ENCODE measurements at regions not wholly inside any gene's neighbourhood (a gene's known extent, or its start where the extent isn't known, plus 50 kb on each side); places are given as distances from the start of the nearest gene placed in this dataset.

- POLR2A ChIA-PET, result no interaction called here
- H3K27ac Mint-ChIP-seq, result no peak overlapping the region
- H3K36me3 Mint-ChIP-seq, result no peaks in the 10 kb centered on the region
- no peaks in the 10 kb centered on the region for H3K4me1 Mint-ChIP-seq
- no peak overlapping the region for H3K4me3 Mint-ChIP-seq
- Histone ChIP-seq H3K4me3 (ENCODE audit: low read length) (no peak overlapping the region), H3K4me1 (ENCODE audit: insufficient read depth, low read length) (no peaks in the 10 kb centered on the region), H3K27me3 (ENCODE audit: insufficient read depth, low read length, poor library complexity, severe bottlenecking) (no peaks in the 10 kb centered on the region), H3K36me3 (ENCODE audit: insufficient read depth, low read length) (no peaks in the 10 kb centered on the region), H3K9me3 (ENCODE audit: low read length) (peaks cover 4% of the 10 kb centered on the region), H3K27ac (ENCODE audit: low read depth, low read length) (no peak overlapping the region)
- H3K27me3 Mint-ChIP-seq, result no peaks in the 10 kb centered on the region
- no peak for DNase-seq
- CTCF ChIA-PET, result no interaction called here
- peaks cover 0 to 6% (median 3%) of the 10 kb centered on the region in 5 donors for H3K9me3 Mint-ChIP-seq
These were observed 329.4 kb downstream of the ELAVL2 start for GRCh38 chr9:23496489-23497136.

GRCh38 chr9:23497137-23497504 is 328.9 kb downstream of the ELAVL2 start:
- ChIA-PET CTCF (no interaction called here), POLR2A (no interaction called here)
- Mint-ChIP-seq H3K27me3 (no peaks in the 10 kb centered on the region), H3K4me1 (no peaks in the 10 kb centered on the region), H3K9me3 (peaks cover 0 to 7% (median 3%) of the 10 kb centered on the region in 5 donors), H3K4me3 (no peak overlapping the region), H3K27ac (no peak overlapping the region), H3K36me3 (no peaks in the 10 kb centered on the region)
- DNase-seq, result no peak
- H3K4me3 ChIP-seq (ENCODE audit: low read length), result no peak overlapping the region
- H3K36me3 ChIP-seq (ENCODE audit: insufficient read depth, low read length), result no peaks in the 10 kb centered on the region
- no peaks in the 10 kb centered on the region for H3K4me1 ChIP-seq (ENCODE audit: insufficient read depth, low read length)
- no peak overlapping the region for H3K27ac ChIP-seq (ENCODE audit: low read depth, low read length)
- peaks cover 4% of the 10 kb centered on the region for H3K9me3 ChIP-seq (ENCODE audit: low read length)
- H3K27me3 ChIP-seq (ENCODE audit: insufficient read depth, low read length, poor library complexity, severe bottlenecking), result no peaks in the 10 kb centered on the region

GRCh38 chr9:23502004-23502403 is 324.0 kb downstream of the ELAVL2 start:
- Mint-ChIP-seq H3K27me3 (no peaks in the 10 kb centered on the region), H3K4me1 (no peaks in the 10 kb centered on the region)

GRCh38 chr9:23522952-23523351 is 303.1 kb downstream of the ELAVL2 start:
- Histone ChIP-seq H3K36me3 (ENCODE audit: insufficient read depth, low read length) (no peaks in the 10 kb centered on the region), H3K27me3 (ENCODE audit: insufficient read depth, low read length, poor library complexity, severe bottlenecking) (no peaks in the 10 kb centered on the region), H3K4me1 (ENCODE audit: insufficient read depth, low read length) (no peaks in the 10 kb centered on the region), H3K27ac (ENCODE audit: low read depth, low read length) (no peak overlapping the region), H3K4me3 (ENCODE audit: low read length) (no peak overlapping the region), H3K9me3 (ENCODE audit: low read length) (no peaks in the 10 kb centered on the region)
- Mint-ChIP-seq H3K36me3 (no peaks in the 10 kb centered on the region), H3K27me3 (no peaks in the 10 kb centered on the region), H3K9me3 (peaks cover 1 to 30% (median 9%) of the 10 kb centered on the region in 5 donors), H3K4me3 (no peak overlapping the region), H3K27ac (no peak overlapping the region), H3K4me1 (no peaks in the 10 kb centered on the region)
- ChIA-PET CTCF (no interaction called here), POLR2A (no interaction called here)
- no peak for DNase-seq

More at GRCh38 chr9:23502004-23502403, 324.0 kb downstream of the ELAVL2 start:
- peaks cover 4% of the 10 kb centered on the region for H3K9me3 ChIP-seq (ENCODE audit: low read length)
- Mint-ChIP-seq H3K4me3 (no peak overlapping the region), H3K9me3 (peaks cover 0 to 10% (median 5%) of the 10 kb centered on the region in 5 donors), H3K36me3 (no peaks in the 10 kb centered on the region), H3K27ac (no peak overlapping the region)
- DNase-seq, result no peak
- CTCF ChIA-PET, result no interaction called here
- no peaks in the 10 kb centered on the region for H3K4me1 ChIP-seq (ENCODE audit: insufficient read depth, low read length)
- POLR2A ChIA-PET, result no interaction called here
- no peak overlapping the region for H3K4me3 ChIP-seq (ENCODE audit: low read length)
- H3K27me3 ChIP-seq (ENCODE audit: insufficient read depth, low read length, poor library complexity, severe bottlenecking), result no peaks in the 10 kb centered on the region
- H3K27ac ChIP-seq (ENCODE audit: low read depth, low read length), result no peak overlapping the region
- H3K36me3 ChIP-seq (ENCODE audit: insufficient read depth, low read length), result no peaks in the 10 kb centered on the region

- no peaks in the 10 kb centered on the region for H3K4me1 ChIP-seq (ENCODE audit: insufficient read depth, low read length)
- H3K4me3 ChIP-seq (ENCODE audit: low read length), result no peak overlapping the region
- Mint-ChIP-seq H3K9me3 (peaks cover 3 to 30% (median 10%) of the 10 kb centered on the region in 5 donors), H3K27me3 (no peaks in the 10 kb centered on the region), H3K4me1 (no peaks in the 10 kb centered on the region), H3K4me3 (no peak overlapping the region), H3K27ac (no peak overlapping the region), H3K36me3 (no peaks in the 10 kb centered on the region)
- no peaks in the 10 kb centered on the region for H3K9me3 ChIP-seq (ENCODE audit: low read length)
- POLR2A ChIA-PET, result no interaction called here
- DNase-seq, result no peak
- no peaks in the 10 kb centered on the region for H3K36me3 ChIP-seq (ENCODE audit: insufficient read depth, low read length)
- H3K27ac ChIP-seq (ENCODE audit: low read depth, low read length), result no peak overlapping the region
- no peaks in the 10 kb centered on the region for H3K27me3 ChIP-seq (ENCODE audit: insufficient read depth, low read length, poor library complexity, severe bottlenecking)
- CTCF ChIA-PET, result no interaction called here
These were observed 301.4 kb downstream of the ELAVL2 start for GRCh38 chr9:23524607-23525155.

- DNase-seq, result no peak
- no peaks in the 10 kb centered on the region for H3K9me3 ChIP-seq (ENCODE audit: low read length)
- H3K27ac Mint-ChIP-seq, result no peak overlapping the region
- H3K4me3 Mint-ChIP-seq, result no peak overlapping the region
- H3K36me3 ChIP-seq (ENCODE audit: insufficient read depth, low read length), result no peaks in the 10 kb centered on the region
- no peak overlapping the region for H3K27ac ChIP-seq (ENCODE audit: low read depth, low read length)
- H3K4me3 ChIP-seq (ENCODE audit: low read length), result no peak overlapping the region
- no peaks in the 10 kb centered on the region for H3K4me1 Mint-ChIP-seq
- POLR2A ChIA-PET, result no interaction called here
- H3K4me1 ChIP-seq (ENCODE audit: insufficient read depth, low read length), result no peaks in the 10 kb centered on the region
- no peaks in the 10 kb centered on the region for H3K27me3 ChIP-seq (ENCODE audit: insufficient read depth, low read length, poor library complexity, severe bottlenecking)
- H3K27me3 Mint-ChIP-seq, result peaks cover 0 to 2% of the 10 kb centered on the region in 2 donors
- H3K9me3 Mint-ChIP-seq, result peaks cover 5 to 26% (median 14%) of the 10 kb centered on the region in 5 donors
- no peaks in the 10 kb centered on the region for H3K36me3 Mint-ChIP-seq
- CTCF ChIA-PET, result no interaction called here
These were observed 299.2 kb downstream of the ELAVL2 start for GRCh38 chr9:23526806-23527205.

- ChIA-PET POLR2A (no interaction called here), CTCF (no interaction called here)
These were observed 293.8 kb downstream of the ELAVL2 start for GRCh38 chr9:23532282-23532681.

GRCh38 chr9:23537192-23538066 is 288.6 kb downstream of the ELAVL2 start:
- ChIA-PET POLR2A (no interaction called here), CTCF (no interaction called here)
- Histone ChIP-seq H3K9me3 (ENCODE audit: low read length) (no peaks in the 10 kb centered on the region), H3K27ac (ENCODE audit: low read depth, low read length) (no peak overlapping the region), H3K36me3 (ENCODE audit: insufficient read depth, low read length) (no peaks in the 10 kb centered on the region), H3K4me1 (ENCODE audit: insufficient read depth, low read length) (no peaks in the 10 kb centered on the region), H3K27me3 (ENCODE audit: insufficient read depth, low read length, poor library complexity, severe bottlenecking) (no peaks in the 10 kb centered on the region), H3K4me3 (ENCODE audit: low read length) (no peak overlapping the region)
- DNase-seq, result no peak
- H3K4me1 Mint-ChIP-seq, result peaks cover 3 to 12% (median 12%) of the 10 kb centered on the region in 3 donors
- H3K27me3 Mint-ChIP-seq, result no peaks in the 10 kb centered on the region
- H3K4me3 Mint-ChIP-seq, result peak overlapping the region; percentile 15 to 76 (median 57)
- H3K27ac Mint-ChIP-seq, result peak overlapping the region in 1 of 8 donors; percentile 26
- H3K9me3 Mint-ChIP-seq, result peaks cover 0 to 10% (median 4%) of the 10 kb centered on the region in 5 donors
- no peaks in the 10 kb centered on the region for H3K36me3 Mint-ChIP-seq

More at GRCh38 chr9:23532282-23532681, 293.8 kb downstream of the ELAVL2 start:
- no peaks in the 10 kb centered on the region for H3K9me3 ChIP-seq (ENCODE audit: low read length)
- Mint-ChIP-seq H3K4me3 (no peak overlapping the region), H3K27ac (no peak overlapping the region), H3K36me3 (no peaks in the 10 kb centered on the region), H3K4me1 (peaks cover 0 to 4% (median 3%) of the 10 kb centered on the region in 3 donors), H3K27me3 (peaks cover 0 to 2% of the 10 kb centered on the region in 2 donors), H3K9me3 (peaks cover 5 to 18% (median 10%) of the 10 kb centered on the region in 5 donors)
- no peaks in the 10 kb centered on the region for H3K4me1 ChIP-seq (ENCODE audit: insufficient read depth, low read length)
- no peak for DNase-seq
- no peaks in the 10 kb centered on the region for H3K36me3 ChIP-seq (ENCODE audit: insufficient read depth, low read length)
- H3K27me3 ChIP-seq (ENCODE audit: insufficient read depth, low read length, poor library complexity, severe bottlenecking), result no peaks in the 10 kb centered on the region
- no peak overlapping the region for H3K4me3 ChIP-seq (ENCODE audit: low read length)
- no peak overlapping the region for H3K27ac ChIP-seq (ENCODE audit: low read depth, low read length)
